Hepatic stellate cell (primary cell): ENCODE measurements at regions not wholly inside any gene's neighbourhood (a gene's known extent, or its start where the extent isn't known, plus 50 kb on each side); places are given as distances from the start of the nearest gene placed in this dataset.
A peak's percentile ranks its signal among the peaks of the same experiment; 100 is the strongest.

Experiments
- DNase-seq: peaks from one replicate; pipeline ENCODE4 v3.0.0; 2011; ENCODE audit warnings: low spot score

DNA sequence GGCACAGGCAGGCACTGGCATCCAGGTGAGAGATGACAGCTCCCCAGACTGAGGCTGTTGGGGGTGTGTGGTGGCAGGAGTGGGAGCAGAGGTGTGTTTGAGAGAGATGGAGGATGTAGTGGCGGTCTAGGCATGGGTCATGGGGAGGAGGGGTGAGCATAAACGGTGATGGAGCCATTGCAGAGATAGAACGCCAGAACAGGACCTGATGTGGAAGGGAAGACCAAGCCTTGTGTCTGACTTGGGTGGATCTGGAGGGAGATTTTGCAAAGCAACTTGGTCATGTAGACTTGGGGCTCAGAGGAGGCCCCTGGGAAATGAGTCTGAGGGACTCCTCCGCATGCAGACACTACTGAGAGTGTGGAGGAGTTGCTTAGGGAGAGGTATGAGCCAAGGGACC lies 50.0 kb upstream of the CLDN5 start:
- DNase-seq, result no peak

DNA sequence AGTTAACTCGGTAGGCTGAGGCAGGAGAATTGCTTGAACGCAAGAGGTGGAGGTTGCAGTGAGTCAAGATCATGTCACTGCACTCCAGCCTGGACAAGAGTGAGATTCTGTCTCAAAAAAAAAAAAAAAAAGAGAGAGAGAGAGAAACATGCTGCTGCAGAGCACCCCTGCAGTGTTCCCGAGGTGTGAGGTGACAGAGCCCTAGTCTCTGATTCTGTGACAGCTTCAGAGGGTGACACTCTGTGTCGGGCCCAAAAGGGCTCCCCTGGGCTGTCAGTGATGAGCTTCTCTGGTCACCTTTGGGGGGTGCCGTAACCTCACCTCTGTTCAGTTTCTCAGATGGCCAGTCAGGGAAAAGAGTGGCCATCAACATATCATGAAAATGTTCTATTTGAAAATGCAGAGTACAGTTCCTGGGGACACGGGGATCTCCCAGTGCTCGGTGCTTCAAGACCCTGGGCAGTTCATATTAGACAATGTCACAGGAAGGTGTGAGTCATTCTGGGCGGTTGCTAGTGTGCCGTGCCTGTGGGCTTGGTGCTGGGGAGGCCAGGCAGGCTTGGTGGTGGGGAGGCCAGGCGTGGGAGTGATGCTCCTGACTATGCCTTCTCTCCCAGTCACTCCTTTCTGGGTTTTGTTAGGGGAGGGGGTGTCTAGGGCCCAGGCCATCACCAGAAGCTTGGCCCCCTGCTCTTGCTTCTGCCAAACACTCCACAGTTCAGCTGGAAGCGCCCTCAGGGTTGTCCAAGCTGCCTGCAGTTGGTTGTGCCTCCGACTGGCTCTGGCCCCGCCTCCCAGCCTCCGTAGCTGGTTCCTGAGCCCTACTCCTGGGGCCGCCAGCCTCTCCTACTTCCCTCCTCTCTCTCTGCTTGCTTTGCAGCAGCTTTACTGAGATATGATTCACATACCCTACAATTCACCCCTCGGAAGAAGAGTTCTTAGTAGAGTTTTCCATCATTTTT lies 52.5 kb upstream of the CLDN5 start:
- DNase-seq, result peak; percentile 51

DNA sequence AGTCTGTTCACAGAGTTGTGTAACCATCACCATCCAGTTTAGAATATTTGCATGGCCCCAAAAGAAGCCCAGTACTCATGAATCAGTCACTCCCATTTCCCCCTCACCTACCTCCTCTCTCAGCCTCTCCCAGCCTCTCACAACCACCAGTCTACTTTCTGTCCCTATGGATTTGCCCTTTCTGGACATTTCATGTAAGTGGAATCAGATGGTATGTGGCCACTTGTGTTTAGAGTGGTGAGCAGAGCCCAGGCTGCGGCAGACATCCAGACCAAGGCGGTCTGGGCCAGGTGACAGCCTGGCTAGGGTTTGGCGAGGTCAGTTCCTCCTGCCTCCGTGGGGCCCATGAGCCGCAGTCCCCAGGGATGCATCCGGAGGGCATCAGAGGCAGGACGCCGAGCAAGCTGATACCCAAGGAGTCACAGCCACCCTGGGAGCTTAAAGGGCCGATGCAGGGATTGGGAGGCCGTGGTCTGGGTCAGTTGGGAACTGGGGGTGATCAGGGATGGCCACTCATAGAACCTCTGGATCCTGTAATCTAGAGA lies 53.3 kb upstream of the CLDN5 start:
- no peak for DNase-seq

GRCh38 chr22:19578180-19579004 lies 54.2 kb upstream of the CLDN5 start:
- DNase-seq, result no peak

DNA sequence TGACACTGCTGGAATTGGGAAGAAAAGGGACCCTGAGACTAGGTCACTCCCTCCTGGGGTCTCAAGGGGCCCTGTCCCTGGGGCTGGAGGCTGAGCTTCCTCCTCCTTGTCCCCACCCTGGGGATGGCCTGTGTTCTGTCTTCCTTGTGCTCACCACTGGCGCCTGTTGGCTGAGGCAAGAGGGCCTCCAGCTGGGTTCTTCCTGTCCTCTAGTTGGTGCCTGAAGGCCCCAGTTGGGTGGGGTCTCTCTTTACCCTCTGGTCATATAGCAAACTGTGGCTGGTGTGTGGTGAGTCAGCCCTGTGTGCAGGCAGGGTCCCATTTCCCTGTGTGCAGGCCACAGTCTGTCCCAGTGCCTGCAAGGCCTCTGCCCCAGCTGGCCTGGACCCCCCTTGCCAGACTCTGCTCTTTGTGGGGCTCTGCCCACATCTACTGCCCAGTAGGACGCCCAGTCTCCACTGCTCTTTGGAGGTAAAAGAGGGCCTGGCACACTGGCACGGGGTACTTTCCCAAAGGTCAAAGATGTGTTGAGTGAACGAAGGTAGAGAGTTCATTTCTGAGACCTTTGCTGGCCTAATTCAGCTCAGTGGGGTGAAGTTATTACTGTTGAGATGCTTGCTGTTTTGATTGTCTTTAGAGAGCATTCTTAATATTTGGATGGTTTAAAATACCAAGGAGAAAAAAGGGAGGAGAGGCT lies 55.1 kb upstream of the CLDN5 start:
- no peak for DNase-seq

DNA sequence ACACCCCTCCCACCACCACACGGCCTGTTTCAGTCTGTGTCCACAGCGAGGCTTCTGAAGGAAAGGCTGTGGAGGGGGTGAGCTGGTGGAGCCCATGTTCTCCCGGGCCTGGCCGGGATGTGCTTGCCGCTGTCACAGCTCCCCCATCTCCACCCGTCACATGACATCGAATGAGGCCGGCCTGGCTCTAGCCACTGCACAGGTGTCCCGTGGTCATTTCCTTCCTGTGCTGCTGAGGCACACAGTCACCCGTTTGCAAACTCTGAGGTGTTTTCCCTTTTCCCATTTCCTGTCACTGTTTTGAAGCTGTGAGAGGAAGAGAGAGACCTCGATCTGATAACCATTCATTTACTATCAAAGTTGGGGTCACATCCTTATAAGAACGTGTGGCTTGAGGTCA lies 55.7 kb upstream of the CLDN5 start:
- no peak for DNase-seq

DNA sequence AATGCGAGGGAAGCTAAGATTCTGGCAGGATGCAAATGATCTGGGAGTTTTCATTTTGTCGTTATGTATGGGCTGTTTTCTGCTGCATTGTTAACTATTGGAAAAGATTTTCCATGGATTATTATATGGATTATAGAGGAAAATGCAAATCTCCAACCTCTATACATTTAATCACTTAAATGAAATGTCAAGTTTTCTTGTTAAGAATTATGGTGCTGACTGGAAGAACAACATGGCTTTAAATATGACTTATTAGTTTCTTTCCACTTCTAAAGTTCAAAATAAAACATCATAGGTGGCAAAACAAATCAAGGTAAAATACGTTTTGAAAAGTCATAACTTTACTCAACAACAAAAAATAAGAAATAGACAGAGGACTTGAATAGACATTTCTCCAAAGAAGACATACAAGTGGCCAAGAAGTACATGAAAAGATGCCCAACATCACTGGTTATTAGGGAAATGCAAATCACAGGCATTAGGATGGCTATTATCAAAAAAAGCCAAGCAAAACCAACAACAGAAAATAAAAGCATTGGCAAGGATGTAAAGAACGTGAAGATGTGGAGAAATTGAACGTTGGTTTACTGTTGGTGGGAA lies 56.2 kb upstream of the CLDN5 start:
- no peak for DNase-seq

DNA sequence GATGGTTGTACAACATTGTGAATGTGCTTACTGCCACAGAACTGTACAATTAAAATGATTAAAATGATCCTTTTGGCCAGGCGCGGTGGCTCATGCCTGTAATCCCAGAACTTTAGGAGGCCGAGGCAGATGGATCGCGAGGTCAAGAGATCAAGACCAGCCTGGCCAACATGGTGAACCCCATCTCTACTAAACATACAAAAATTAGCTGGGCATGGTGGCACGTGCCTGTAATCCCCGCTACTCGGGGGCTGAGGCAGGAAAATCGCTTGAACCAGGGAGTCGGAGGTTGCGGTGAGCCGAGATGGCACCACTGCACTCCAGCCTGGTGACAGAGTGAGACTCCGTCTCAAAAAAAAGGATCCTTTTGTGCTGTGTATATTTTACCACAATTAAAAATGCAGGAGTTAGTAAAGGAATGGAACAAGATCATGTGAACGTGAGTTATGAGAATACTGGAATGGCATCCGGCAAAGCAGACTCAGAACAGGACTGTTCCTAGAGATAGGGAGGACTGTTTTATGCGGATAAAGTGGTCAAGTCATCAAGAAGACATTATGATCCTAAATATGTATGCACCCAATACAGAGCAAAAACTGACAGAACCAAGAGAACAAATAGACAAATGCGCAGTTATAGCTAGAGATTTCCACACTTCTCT lies 58.0 kb upstream of the CLDN5 start:
- no peak for DNase-seq

- DNase-seq, result no peak
Measured at GRCh38 chr22:19586922-19587684, 62.9 kb upstream of the CLDN5 start.

DNA sequence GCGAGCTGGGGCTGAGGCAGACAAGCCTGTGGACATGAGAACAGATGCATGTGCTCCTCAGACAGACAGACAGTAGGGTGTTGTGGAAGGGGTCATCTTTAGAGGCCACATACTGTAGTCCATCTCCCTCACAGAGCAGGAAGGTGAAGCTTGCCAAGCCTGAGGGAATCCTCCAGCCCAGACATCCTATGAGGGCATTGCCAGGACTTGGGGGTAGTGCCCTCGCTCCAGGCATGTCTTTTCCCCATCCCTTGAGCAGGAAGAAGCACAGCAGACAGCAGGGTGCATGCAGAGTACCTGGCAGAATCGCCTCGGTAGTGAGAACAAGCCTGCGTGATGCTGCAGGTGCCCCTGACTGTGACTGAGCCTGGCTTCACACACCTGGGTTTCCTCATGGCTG lies 66.5 kb upstream of the CLDN5 start:
- DNase-seq, result no peak

DNA sequence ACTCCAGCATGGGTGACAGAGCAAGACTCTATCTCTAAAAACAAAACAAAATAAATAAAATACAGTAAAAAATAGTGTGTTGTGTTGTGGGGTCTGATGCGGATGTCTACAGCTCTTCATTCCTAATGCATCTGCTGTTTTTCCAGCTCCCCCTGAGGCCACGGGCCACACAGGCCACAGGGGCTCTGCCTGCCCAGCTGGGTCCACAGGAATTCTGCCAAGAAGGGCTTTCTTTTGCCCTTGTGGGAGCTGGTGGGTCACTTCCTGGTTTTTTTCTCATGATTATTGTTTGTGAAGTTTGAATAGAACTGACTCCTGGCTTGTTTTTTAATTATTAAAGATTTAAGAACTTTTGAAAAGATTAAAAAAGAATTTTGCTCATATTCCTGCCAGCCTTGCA lies 67.4 kb upstream of the CLDN5 start:
- DNase-seq, result no peak

DNA sequence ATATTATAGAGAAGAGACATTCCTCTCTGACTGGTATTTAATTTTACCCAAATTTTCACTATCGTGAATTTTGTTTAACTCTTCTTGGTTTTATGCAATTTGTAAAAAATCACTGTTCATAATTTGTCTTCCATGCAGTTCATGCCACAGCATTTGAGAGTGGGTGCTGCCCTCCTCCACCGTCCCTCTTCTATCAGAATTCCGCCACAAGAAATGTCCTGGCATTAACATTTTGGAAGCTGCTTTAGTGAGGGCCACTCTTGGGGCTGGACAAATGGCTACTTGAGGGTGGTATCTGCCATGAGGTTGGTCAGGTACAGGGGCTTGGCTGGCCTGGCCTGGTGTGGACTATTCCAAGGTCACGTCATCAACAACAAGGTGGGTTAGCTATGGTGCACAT lies 68.3 kb upstream of the CLDN5 start:
- DNase-seq, result no peak

DNA sequence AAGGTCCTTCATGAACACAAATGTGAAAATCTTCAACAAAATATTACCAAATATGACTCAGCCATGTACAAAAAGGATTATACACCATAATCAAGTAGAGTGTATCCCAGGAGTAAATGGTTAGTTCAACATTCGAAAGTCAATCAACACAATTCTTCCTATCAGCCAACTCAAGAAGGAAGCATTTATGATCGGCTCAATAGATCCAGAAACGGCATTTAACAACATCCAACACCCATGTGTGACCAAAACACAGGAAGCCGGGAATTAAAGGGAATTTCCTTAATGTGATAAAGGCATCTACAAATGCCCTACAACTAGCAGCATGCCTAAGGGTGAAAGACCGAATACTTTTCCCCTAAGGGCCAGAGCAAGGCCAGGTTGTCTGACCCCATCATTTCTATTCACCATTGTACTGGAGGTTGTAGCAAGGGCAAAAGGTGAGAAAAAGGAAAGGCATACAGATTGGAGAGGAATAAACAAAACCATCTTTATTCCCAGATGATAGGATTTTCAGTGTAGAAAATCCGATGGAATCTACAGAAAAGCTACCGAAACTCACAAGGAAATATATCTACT lies 69.9 kb upstream of the CLDN5 start:
- no peak for DNase-seq

DNA sequence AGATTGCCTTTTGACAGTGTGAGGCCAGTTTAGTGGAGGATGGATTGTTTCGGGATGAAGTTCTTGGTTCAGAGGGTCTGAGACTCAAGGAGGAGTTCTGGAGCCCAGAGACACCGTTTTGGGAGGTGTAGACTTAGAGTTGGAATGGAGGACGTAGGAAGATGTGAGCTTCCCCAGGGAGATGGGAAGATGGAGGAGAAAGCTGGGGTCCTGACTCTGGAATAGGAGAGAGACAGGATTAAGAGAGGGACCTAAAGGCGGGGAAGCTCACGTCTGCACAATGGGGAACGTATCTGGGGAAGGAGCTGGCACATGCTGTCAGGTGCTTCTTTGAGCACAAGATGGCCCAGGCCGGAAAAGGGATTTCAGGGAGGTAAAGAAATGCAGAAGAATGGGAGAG lies 71.3 kb upstream of the CLDN5 start:
- no peak for DNase-seq

DNA sequence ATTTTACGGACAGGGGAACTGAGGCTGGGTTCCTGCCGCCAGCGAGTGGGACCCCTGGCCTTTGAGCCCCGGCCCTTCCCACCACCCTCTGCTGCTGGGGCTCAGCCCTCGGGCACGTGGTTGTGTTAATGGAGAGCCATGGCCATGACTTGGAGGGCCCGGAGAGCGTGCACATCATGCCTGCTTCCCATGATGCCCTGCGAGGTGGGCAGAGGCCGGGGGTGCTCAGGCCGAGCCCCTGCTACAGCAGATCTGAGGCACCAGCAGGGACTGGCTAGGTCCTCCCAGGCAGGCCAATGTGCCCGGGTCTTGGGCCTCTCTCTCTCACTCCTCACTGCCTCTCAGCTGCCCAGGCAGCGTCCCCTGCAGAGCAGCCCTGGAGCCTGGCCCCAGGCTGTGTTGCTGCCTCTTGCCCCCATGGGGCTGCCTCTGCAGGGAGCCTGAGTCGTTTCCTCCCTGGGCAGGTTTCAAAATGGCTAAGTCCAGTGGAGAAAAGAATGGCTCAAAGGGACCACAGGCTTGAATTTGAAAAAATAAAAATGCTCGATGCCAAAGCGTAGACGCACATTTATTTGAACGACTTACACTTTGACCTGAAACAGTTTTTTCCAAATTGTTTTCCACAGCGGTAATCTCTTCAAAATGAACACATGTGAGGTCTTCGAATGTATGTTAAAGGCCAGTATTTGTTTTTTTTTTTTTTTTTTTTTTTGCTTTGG lies 72.6 kb upstream of the CLDN5 start:
- DNase-seq, result no peak

DNA sequence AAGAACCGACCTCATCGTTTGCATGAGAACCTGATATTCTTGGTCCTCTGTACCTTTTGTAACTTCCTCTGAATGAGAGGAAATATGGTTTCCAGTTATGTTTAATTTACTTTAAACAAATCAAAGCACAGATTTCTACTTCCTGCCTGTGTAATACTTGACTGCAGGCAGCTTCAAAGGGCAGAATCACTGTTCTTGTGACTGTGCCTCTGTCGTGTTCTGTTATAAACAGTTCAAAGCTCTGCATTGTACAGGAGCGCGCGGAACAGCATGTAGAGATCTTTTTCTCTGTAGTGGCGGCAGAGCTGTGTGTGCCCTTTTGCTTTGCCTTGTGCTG lies 73.2 kb upstream of the CLDN5 start:
- no peak for DNase-seq

- no peak for DNase-seq
Measured at GRCh38 chr22:19598054-19598855, 74.0 kb upstream of the CLDN5 start.

DNA sequence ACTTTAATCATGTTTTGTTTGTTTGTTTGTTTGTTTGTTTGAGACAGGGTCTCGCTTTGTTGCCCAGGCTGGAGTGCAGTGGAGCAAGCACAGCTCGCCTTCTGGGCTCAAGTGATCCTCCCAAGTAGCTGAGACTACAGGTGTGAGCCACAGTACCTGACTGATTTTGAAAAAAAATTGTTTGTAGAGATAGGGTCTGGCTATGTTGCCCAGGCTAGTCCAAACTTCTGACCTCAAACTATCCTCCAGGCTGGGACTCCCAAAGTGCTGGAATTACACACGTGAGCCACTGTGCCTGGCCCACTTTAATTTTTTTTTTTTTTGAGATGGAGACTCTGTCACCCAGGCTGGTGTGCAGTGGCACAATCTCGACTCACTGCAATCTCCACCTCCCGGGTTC lies 74.8 kb upstream of the CLDN5 start:
- no peak for DNase-seq
